ENCODE measurements at regions not wholly inside any gene's neighbourhood (a gene's known extent, or its start where the extent isn't known, plus 50 kb on each side); places are given as distances from the start of the nearest gene placed in this dataset.

- intact Hi-C loops (cut with micrococcal nuclease) (no loop called here), dilution Hi-C loops (cut with MboI; ENCODE audit: extremely low pct_ligation_motif_present, low sequenced_read_pairs) (no loop called here)
- no peaks in the 10 kb centered on the region for H3K27me3 ChIP-seq (ENCODE audit: control insufficient read depth in 2 of 2, insufficient read depth in 2 of 2, low read length in 2 of 2)
- no peaks in the 10 kb centered on the region for H3K79me2 ChIP-seq (ENCODE audit: control insufficient read depth, insufficient read depth, low read length)
- H3K4me3 ChIP-seq (replicated peaks in 1 of 3; ENCODE audit: insufficient read depth in 1 of 3, low read depth in 1 of 3, low read length in 3 of 3) = no peak overlapping the region
- no TSS peak for BruUV-seq (replicated peaks)
- H3K9me1 ChIP-seq (replicated peaks; ENCODE audit: control insufficient read depth, extremely low read depth, insufficient read depth, low read length) = no peaks in the 10 kb centered on the region
- no peak overlapping the region for H3K4me2 ChIP-seq (ENCODE audit: insufficient read depth, low read length)
- no peak overlapping the region for H2AFZ ChIP-seq (ENCODE audit: low read depth, low read length)
- no peaks in the 10 kb centered on the region for H3K4me1 ChIP-seq (ENCODE audit: control insufficient read depth, extremely low read depth, insufficient read depth, low read length)
- no peaks in the 10 kb centered on the region for H3K36me3 ChIP-seq (ENCODE audit: control insufficient read depth in 2 of 2, extremely low read depth in 1 of 2, insufficient read depth in 2 of 2, low read length in 2 of 2)
- H3K27ac ChIP-seq (ENCODE audit: insufficient read depth, low read depth, low read length) = no peak overlapping the region
- FAIRE-seq (no peak), DNase-seq (ENCODE audit: low read depth, low spot score) (no peak)
- no peaks in the 10 kb centered on the region for H3K9me3 ChIP-seq (replicated peaks; ENCODE audit: control insufficient read depth, insufficient read depth, low read length)
- ChIA-PET CTCF (interaction anchor here (0.7 to 1.7 kb wide), 2 partner anchors 10 to 45 kb away, joined by 3 to 6 read pairs; no protein-coding TSS in a partner anchor), POLR2A (no interaction called here)
- no peak for TF ChIP-seq EZH2 (IDR thresholded peaks at IDR 0.05; ENCODE audit: borderline replicate concordance, low read depth, low read length, severe bottlenecking)
- no peak for TF ChIP-seq CTCF (IDR thresholded peaks at IDR 0.05; ENCODE audit: extremely low read depth in 1 of 2, insufficient read depth in 1 of 2, low read depth in 1 of 2, low read length in 2 of 2)
- TF ChIP-seq MAX (IDR thresholded peaks at IDR 0.05; ENCODE audit: insufficient read depth, insufficient read length) = no peak
- no peak for TF ChIP-seq FOS (IDR thresholded peaks at IDR 0.05; ENCODE audit: borderline replicate concordance, insufficient read depth, low read length)
- no peak for TF ChIP-seq POLR2AphosphoS5 (IDR thresholded peaks at IDR 0.05; ENCODE audit: insufficient read depth, low read depth, low read length)
- no peak for TF ChIP-seq JUN (IDR thresholded peaks at IDR 0.05; ENCODE audit: borderline replicate concordance, insufficient read depth, insufficient read length, low read depth)
- no peak for TF ChIP-seq MYC (IDR thresholded peaks at IDR 0.05; ENCODE audit: low read depth, low read length)
- no peak for TF ChIP-seq POLR2A (IDR thresholded peaks at IDR 0.05; ENCODE audit: low read depth, low read length)
- no peak for TF ChIP-seq GATA2 (IDR thresholded peaks at IDR 0.05; ENCODE audit: insufficient read depth, insufficient read length, low read depth, low read length)
- no peak overlapping the region for H3K9ac ChIP-seq (replicated peaks; ENCODE audit: extremely low read depth, insufficient read depth, low read length)
- H4K20me1 ChIP-seq (replicated peaks; ENCODE audit: control insufficient read depth, extremely low read depth, insufficient read depth, low read length) = no peaks in the 10 kb centered on the region
Observed at GRCh38 chr20:58042591-58042990, 185.9 kb downstream of the ANKRD60 start.
